H1 (cell line): ENCODE measurements at regions not wholly inside any gene's neighbourhood (a gene's known extent, or its start where the extent isn't known, plus 50 kb on each side); places are given as distances from the start of the nearest gene placed in this dataset.

Experiments used
- CTCF ChIA-PET: fragments of 300-600 bp; sonication (Branson Sonifier 250); formaldehyde crosslinking; loops from one replicate; lab custom pipeline; 2021; ENCODE audit not compliant: partially characterized antibody; lab: Charles Lee
- POLR2A ChIA-PET: fragments of 300-600 bp; sonication (Branson Sonifier 250); formaldehyde crosslinking; loops from one replicate; lab custom pipeline; 2021; ENCODE audit warnings: inconsistent platforms; ENCODE audit not compliant: partially characterized antibody; lab: Charles Lee
- DNase-seq, 2 experiments: peaks; one replicate each; pipeline versions ENCODE4 v3.0.0 to v3.0.0-alpha.2; 2010 to 2022; ENCODE audit warnings: low spot score in 2 of 2, low read depth in 1 of 2, mixed read lengths in 1 of 2
- FAIRE-seq: peaks from 2 replicates; lab custom pipeline; 2011; peaks lifted over from hg19 to GRCh38; lab: Jason Lieb, UNC
- H2AFZ ChIP-seq: 2 replicates; pipeline ENCODE4 v1.8.1; 2012; ENCODE audit warnings: low read length, inconsistent platforms
- H2AK5ac ChIP-seq: 2 replicates; pipeline ENCODE4 v1.6.1; 2013; ENCODE audit warnings: low read depth, low read length
- H2BK120ac ChIP-seq: replicated peaks from 2 replicates; pipeline ENCODE3; 2013; ENCODE audit warnings: low read depth, low read length, inconsistent platforms
- H2BK12ac ChIP-seq: 2 replicates; pipeline ENCODE4 v1.6.1; 2013; ENCODE audit warnings: low read depth, low read length
- H2BK15ac ChIP-seq: 2 replicates; pipeline ENCODE4 v1.6.1; 2013; ENCODE audit warnings: low read length
- H2BK20ac ChIP-seq: 2 replicates; pipeline ENCODE4 v1.6.1; 2013; ENCODE audit warnings: low read length
- H2BK5ac ChIP-seq: 2 replicates; pipeline ENCODE4 v1.6.1; 2013; ENCODE audit warnings: low read depth, low read length
- H3K14ac ChIP-seq: 2 replicates; pipeline ENCODE4 v1.6.1; 2013; ENCODE audit warnings: inconsistent platforms; ENCODE audit not compliant: insufficient read length
- H3K18ac ChIP-seq: 2 replicates; pipeline ENCODE4 v1.6.1; 2013; ENCODE audit warnings: low read length; ENCODE audit errors: extremely low read depth
- H3K23ac ChIP-seq: 2 replicates; pipeline ENCODE4 v1.6.1; 2013; ENCODE audit warnings: inconsistent platforms; ENCODE audit not compliant: insufficient read length
- H3K23me2 ChIP-seq: 2 replicates; pipeline ENCODE4 v1.6.1; 2013; ENCODE audit warnings: low read depth, low read length
- H3K27ac ChIP-seq: 2 replicates; pipeline ENCODE4 v1.6.1; 2011; ENCODE audit warnings: low read depth, low read length, inconsistent platforms
- H3K27me3 ChIP-seq, 4 experiments: replicated peaks in 1 of 4; 1 replicate in 1 of 4; 2 replicates in 3 of 4; pipeline versions ENCODE4 v1.6.1 to v1.8.1; 2011 to 2013; ENCODE audit warnings: low read length in 3 of 4, mild to moderate bottlenecking in 3 of 4, inconsistent platforms in 2 of 4, mixed read lengths in 2 of 4, moderate library complexity in 1 of 4; ENCODE audit not compliant: control insufficient read depth in 3 of 4, insufficient read depth in 3 of 4; ENCODE audit errors: extremely low read depth in 1 of 4
- H3K36me3 ChIP-seq, 4 experiments: 2 replicates each; pipeline versions ENCODE4 v1.6.1 to v1.8.1; 2011 to 2013; ENCODE audit warnings: mild to moderate bottlenecking in 4 of 4, low read length in 3 of 4, moderate library complexity in 2 of 4, control low read depth in 1 of 4, inconsistent platforms in 1 of 4; ENCODE audit not compliant: insufficient read depth in 4 of 4, control insufficient read depth in 2 of 4
- H3K4ac ChIP-seq: replicated peaks from 2 replicates; pipeline ENCODE3; 2013; ENCODE audit warnings: low read length, low read depth, mixed read lengths, inconsistent platforms; ENCODE audit not compliant: insufficient read length
- H3K4me1 ChIP-seq, 4 experiments: replicated peaks in 1 of 4; 1 replicate in 1 of 4; 2 replicates in 3 of 4; pipeline versions ENCODE4 v1.6.1 to v1.8.1; 2011 to 2013; ENCODE audit warnings: low read length in 3 of 4, inconsistent platforms in 2 of 4, mixed read lengths in 1 of 4; ENCODE audit not compliant: insufficient read depth in 4 of 4, control insufficient read depth in 3 of 4
- H3K4me2 ChIP-seq, 2 experiments: 2 replicates each; pipeline versions ENCODE4 v1.6.1 to v1.8.1; 2011 to 2013; ENCODE audit warnings: low read depth in 2 of 2, low read length in 2 of 2, control low read depth in 1 of 2, inconsistent platforms in 1 of 2, mild to moderate bottlenecking in 1 of 2; ENCODE audit not compliant: insufficient read depth in 1 of 2
- H3K4me3 ChIP-seq, 4 experiments: fragments of 200-600, 300-600 bp in 1 of 4; sonication (generic), shearing (Covaris generic), sonication (Bioruptor Twin) in 1 of 4; 2 replicates each; pipeline versions ENCODE4 v1.5.1 to v1.8.1; 2011 to 2016; ENCODE audit warnings: low read length in 4 of 4, low read depth in 3 of 4, control low read depth in 2 of 4, inconsistent platforms in 2 of 4, mild to moderate bottlenecking in 2 of 4, mixed read lengths in 1 of 4, moderate library complexity in 1 of 4; ENCODE audit not compliant: insufficient read depth in 2 of 4; ENCODE audit errors: extremely low read depth in 1 of 4
- H3K56ac ChIP-seq: replicated peaks from 2 replicates; pipeline ENCODE3; 2013; ENCODE audit warnings: low read depth, mild to moderate bottlenecking, mixed read lengths, low read length, inconsistent platforms; ENCODE audit not compliant: insufficient read length
- H3K79me1 ChIP-seq: 2 replicates; pipeline ENCODE4 v1.6.1; 2013; ENCODE audit warnings: low read depth, low read length, control low read depth
- H3K79me2 ChIP-seq, 2 experiments: 2 replicates each; pipeline versions ENCODE4 v1.6.1 to v1.8.1; 2012 to 2013; ENCODE audit warnings: low read length in 2 of 2, mild to moderate bottlenecking in 2 of 2, inconsistent platforms in 1 of 2; ENCODE audit not compliant: insufficient read depth in 2 of 2, control insufficient read depth in 1 of 2
- H3K9ac ChIP-seq, 4 experiments: replicated peaks in 1 of 4; 1 replicate in 1 of 4; 2 replicates in 3 of 4; pipeline versions ENCODE4 v1.6.1 to v1.8.1; 2011 to 2013; ENCODE audit warnings: low read depth in 3 of 4, low read length in 3 of 4, control low read depth in 2 of 4, mild to moderate bottlenecking in 2 of 4, moderate library complexity in 2 of 4, inconsistent platforms in 1 of 4; ENCODE audit errors: extremely low read depth in 1 of 4
- H3K9me3 ChIP-seq, 2 experiments: 2 replicates each; pipeline versions ENCODE4 v1.6.1 to v1.8.1; 2012 to 2013; ENCODE audit warnings: mild to moderate bottlenecking in 2 of 2, moderate library complexity in 2 of 2, control low read depth in 1 of 2, inconsistent platforms in 1 of 2, low read depth in 1 of 2, low read length in 1 of 2, mixed read lengths in 1 of 2; ENCODE audit not compliant: insufficient read depth in 2 of 2
- H4K20me1 ChIP-seq, 2 experiments: replicated peaks in 1 of 2; 2 replicates each; pipeline versions ENCODE3 to v1.8.1; 2011 to 2013; ENCODE audit warnings: inconsistent platforms in 2 of 2, low read length in 2 of 2, mild to moderate bottlenecking in 1 of 2; ENCODE audit not compliant: insufficient read depth in 2 of 2, control insufficient read depth in 1 of 2
- H4K5ac ChIP-seq: 2 replicates; pipeline ENCODE4 v1.6.1; 2013; ENCODE audit warnings: low read length, low read depth, mixed read lengths, inconsistent platforms; ENCODE audit not compliant: insufficient read length
- H4K8ac ChIP-seq: 2 replicates; pipeline ENCODE4 v1.8.0; 2013; ENCODE audit warnings: mild to moderate bottlenecking, moderate library complexity, low read length, inconsistent platforms; ENCODE audit not compliant: insufficient read depth; ENCODE audit errors: extremely low read depth
- H4K91ac ChIP-seq: replicated peaks from 2 replicates; pipeline ENCODE3; 2013; ENCODE audit warnings: low read length, mixed read lengths, inconsistent platforms; ENCODE audit not compliant: insufficient read length
- ATF2 ChIP-seq: IDR thresholded peaks from 2 replicates; pipeline ENCODE4 v1.6.1; 2012; ENCODE audit warnings: low read length, inconsistent platforms
- CBX5 ChIP-seq: fragments of 300-800, 300-1000 bp; sonication (generic); IDR thresholded peaks from 2 replicates; pipeline ENCODE4 v1.7.1; 2016; ENCODE audit warnings: antibody characterized with exemption, low read length, low read depth
- CBX8 ChIP-seq: fragments of 300-800, 300-1000 bp; sonication (generic); IDR thresholded peaks from 2 replicates; pipeline ENCODE4 v1.7.1; 2016; ENCODE audit warnings: low read depth, low read length, borderline replicate concordance
- EP300 ChIP-seq, 2 experiments: IDR thresholded peaks; 1 replicate in 1 of 2; 2 replicates in 1 of 2; pipeline ENCODE4 v1.6.1; 2011 to 2012; ENCODE audit warnings: low read depth in 2 of 2, low read length in 2 of 2, mild to moderate bottlenecking in 2 of 2, borderline replicate concordance in 1 of 2, inconsistent platforms in 1 of 2, moderate library complexity in 1 of 2
- PHF8 ChIP-seq: fragments of 200-600 bp; sonication (generic); conservative IDR thresholded peaks from 2 replicates; pipeline ENCODE4 v1.7.1; 2012; ENCODE audit warnings: low read depth, mild to moderate bottlenecking, inconsistent platforms, low read length, moderate library complexity
- RFX5 ChIP-seq: IDR thresholded peaks from 2 replicates; pipeline ENCODE4 v1.6.1; 2011; ENCODE audit warnings: low read depth, low read length, improper control_type of control experiment, borderline replicate concordance
- RNF2 ChIP-seq: fragments of 200-900, 300-1000 bp; sonication (generic); IDR thresholded peaks from 2 replicates; pipeline ENCODE4 v1.7.1; 2016; ENCODE audit warnings: borderline replicate concordance, low read depth, mild to moderate bottlenecking, antibody characterized with exemption, low read length; ENCODE audit not compliant: poor library complexity, severe bottlenecking; ENCODE audit errors: missing control alignments
- SP1 ChIP-seq: IDR thresholded peaks from 2 replicates; pipeline ENCODE4 v1.6.1; 2011; ENCODE audit warnings: low read depth, low read length
- TCF12 ChIP-seq: IDR thresholded peaks from 2 replicates; pipeline ENCODE4 v1.6.1; 2011; ENCODE audit warnings: low read depth, mild to moderate bottlenecking, low read length
- ZNF274 ChIP-seq: IDR thresholded peaks from 2 replicates; pipeline ENCODE4 v1.7.0; 2012; ENCODE audit warnings: low read length, borderline replicate concordance; ENCODE audit errors: extremely low read depth
- WGBS, 2 experiments: shearing (Covaris generic) in 1 of 2; methylation state at CpG; one replicate each; pipeline versions ENCODE4 v1.1.6 to v1.1.7; 2013 to 2015; ENCODE audit warnings: low lambda C conversion rate in 2 of 2, mixed read lengths in 2 of 2, inconsistent platforms in 1 of 2, low coverage in 1 of 2, missing lambda C conversion rate in 1 of 2; ENCODE audit not compliant: insufficient replicate concordance in 2 of 2, insufficient coverage in 1 of 2, insufficient read length in 1 of 2; ENCODE audit errors: extremely low coverage in 1 of 2, missing lambda C conversion rate in 1 of 2; 5-methylcytosine and 5-hydroxymethylcytosine counted together
- TF ChIP-seq, protein P1 (sequence below): IDR thresholded peaks from 2 replicates; pipeline ENCODE4 v1.6.1; 2011; ENCODE audit warnings: low read length, improper control_type of control experiment

GRCh38 chr10:131554821-131555220 is 243.3 kb upstream of the TCERG1L start:
- DNase-seq, result no peak
- Histone ChIP-seq H3K18ac (no peak overlapping the region), H4K91ac (no peak overlapping the region), H3K4me3 (no peak overlapping the region), H4K8ac (no peak overlapping the region), H2AK5ac (no peak overlapping the region), H2AFZ (no peak overlapping the region), H3K79me2 (no peaks in the 10 kb centered on the region), H3K9ac (no peak overlapping the region), H2BK12ac (no peak overlapping the region), H3K4me2 (no peak overlapping the region), H3K56ac (no peak overlapping the region), H2BK20ac (no peak overlapping the region), H3K23ac (no peak overlapping the region), H3K27me3 (no peaks in the 10 kb centered on the region), H4K5ac (no peak overlapping the region), H3K36me3 (no peaks in the 10 kb centered on the region), H3K79me1 (no peaks in the 10 kb centered on the region), H3K9me3 (no peaks in the 10 kb centered on the region), H2BK15ac (no peak overlapping the region), H3K4me1 (no peaks in the 10 kb centered on the region; a peak in 1 of 7 replicates), H3K14ac (no peak overlapping the region), H3K23me2 (no peaks in the 10 kb centered on the region), H2BK120ac (no peak overlapping the region), H4K20me1 (peaks cover 0 to 2% of the 10 kb centered on the region in 2 experiments), H3K4ac (no peak overlapping the region), H2BK5ac (no peak overlapping the region), H3K27ac (no peak overlapping the region)
- WGBS, 2 experiments, result 80% methylated on average over 11 of the region's 11 CpGs; no CpG with 5 or more reads in 1 of the 2 experiments
- POLR2A ChIA-PET, result no interaction called here
- CTCF ChIA-PET, result interaction anchor here (0.7 to 1.4 kb wide), 5 partner anchors 15 to 793 kb away, joined by 3 to 6 read pairs (median 3); no protein-coding TSS in a partner anchor
- no peak for FAIRE-seq
- TF ChIP-seq PHF8 (no peak), RNF2 (no peak), ZNF274 (no peak), CBX5 (no peak), ATF2 (no peak), RFX5 (no peak), EP300 (IDR thresholded peaks at IDR 0.05; ENCODE audit: borderline replicate concordance in 1 of 2, low read depth in 2 of 2, low read length in 2 of 2) (no peak), TCF12 (no peak), SP1 (no peak), CBX8 (no peak)
- TF ChIP-seq, protein P1, sequence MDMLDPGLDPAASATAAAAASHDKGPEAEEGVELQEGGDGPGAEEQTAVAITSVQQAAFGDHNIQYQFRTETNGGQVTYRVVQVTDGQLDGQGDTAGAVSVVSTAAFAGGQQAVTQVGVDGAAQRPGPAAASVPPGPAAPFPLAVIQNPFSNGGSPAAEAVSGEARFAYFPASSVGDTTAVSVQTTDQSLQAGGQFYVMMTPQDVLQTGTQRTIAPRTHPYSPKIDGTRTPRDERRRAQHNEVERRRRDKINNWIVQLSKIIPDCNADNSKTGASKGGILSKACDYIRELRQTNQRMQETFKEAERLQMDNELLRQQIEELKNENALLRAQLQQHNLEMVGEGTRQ, result no peak
